WTC11 (cell line): ENCODE measurements at regions not wholly inside any gene's neighbourhood (a gene's known extent, or its start where the extent isn't known, plus 50 kb on each side); places are given as distances from the start of the nearest gene placed in this dataset.

ENCODE experiments used
- ATAC-seq: fragments of 200-7000 bp; cut with Tn5 transposase; 2 replicates; pipeline ENCODE4 v1.10.0; 2021; ENCODE audit warnings: mild to moderate bottlenecking, moderate library complexity
- CTCF ChIA-PET: fragments of 300-600 bp; sonication (Branson Sonifier 250); formaldehyde crosslinking; loops from one replicate; lab custom pipeline; 2021; ENCODE audit warnings: antibody characterized with exemption; lab: Charles Lee
- POLR2A ChIA-PET: fragments of 350-600 bp; sonication (Branson Sonifier 250); formaldehyde crosslinking; loops from one replicate; lab custom pipeline; 2021; ENCODE audit warnings: antibody characterized with exemption; lab: Charles Lee
- DNase-seq: peaks from one replicate; pipeline ENCODE4 v3.0.0; 2021; ENCODE audit warnings: low spot score
- H3K27ac Mint-ChIP-seq: 2 replicates; pipeline ENCODE4 v1.8.0; 2021; ENCODE audit warnings: mixed read lengths
- H3K27me3 Mint-ChIP-seq: 2 replicates; pipeline ENCODE4 v1.8.0; 2021; ENCODE audit warnings: low read depth, mild to moderate bottlenecking, moderate library complexity, mixed read lengths
- H3K36me3 Mint-ChIP-seq: 2 replicates; pipeline ENCODE4 v1.8.0; 2021; ENCODE audit warnings: mixed read lengths
- H3K4me1 Mint-ChIP-seq: 2 replicates; pipeline ENCODE4 v1.8.0; 2022; ENCODE audit warnings: mixed read lengths
- H3K4me3 Mint-ChIP-seq: 2 replicates; pipeline ENCODE4 v1.8.0; 2021; ENCODE audit warnings: mild to moderate bottlenecking, moderate library complexity, mixed read lengths
- H3K9me3 Mint-ChIP-seq: 2 replicates; pipeline ENCODE4 v1.8.0; 2021; ENCODE audit warnings: mixed read lengths
- E2F5 ChIP-seq: sonication (generic); formaldehyde crosslinking; IDR thresholded peaks from 2 replicates; pipeline ENCODE4 v1.8.1; 2022; ENCODE audit warnings: mild to moderate bottlenecking, moderate library complexity, missing genetic modification reagents
- ELF4 ChIP-seq: sonication (generic); formaldehyde crosslinking; IDR thresholded peaks from 2 replicates; pipeline ENCODE4 v1.8.1; 2022; ENCODE audit warnings: low read depth, mild to moderate bottlenecking, moderate library complexity, missing genetic modification reagents
- ETV6 ChIP-seq: sonication (generic); formaldehyde crosslinking; IDR thresholded peaks from 2 replicates; pipeline ENCODE4 v1.8.1; 2022; ENCODE audit warnings: mild to moderate bottlenecking, missing genetic modification reagents
- GABPB1 ChIP-seq: sonication (generic); formaldehyde crosslinking; IDR thresholded peaks from 2 replicates; pipeline ENCODE4 v1.8.1; 2023; ENCODE audit warnings: mild to moderate bottlenecking, missing genetic modification reagents
- GRHL2 ChIP-seq: fragments of 250-450 bp; sonication (Bioruptor Pico); IDR thresholded peaks from 2 replicates; pipeline ENCODE4 v1.8.0; 2022; ENCODE audit warnings: mild to moderate bottlenecking, moderate library complexity; ENCODE audit not compliant: insufficient replicate concordance, severe bottlenecking
- JAZF1 ChIP-seq: fragments of 250-450 bp; sonication (Bioruptor Pico); IDR thresholded peaks from 2 replicates; pipeline ENCODE4 v1.9.0; 2021; ENCODE audit warnings: moderate library complexity, mild to moderate bottlenecking, inconsistent platforms
- MLX ChIP-seq: sonication (generic); formaldehyde crosslinking; IDR thresholded peaks from 2 replicates; pipeline ENCODE4 v1.8.1; 2023; ENCODE audit warnings: mild to moderate bottlenecking, missing genetic modification reagents, moderate library complexity
- NFE2L1 ChIP-seq: sonication (generic); formaldehyde crosslinking; IDR thresholded peaks from 2 replicates; pipeline ENCODE4 v1.8.1; 2023; ENCODE audit warnings: missing genetic modification reagents
- PRDM15 ChIP-seq: sonication (generic); formaldehyde crosslinking; IDR thresholded peaks from 2 replicates; pipeline ENCODE4 v1.8.0; 2022; ENCODE audit warnings: missing genetic modification reagents
- RELA ChIP-seq: sonication (generic); formaldehyde crosslinking; IDR thresholded peaks from 2 replicates; pipeline ENCODE4 v1.8.1; 2022; ENCODE audit warnings: missing genetic modification reagents, mild to moderate bottlenecking, borderline replicate concordance
- RORB ChIP-seq: fragments of 250-450 bp; sonication (Bioruptor Pico); IDR thresholded peaks from 2 replicates; pipeline ENCODE4 v1.9.0; 2021; ENCODE audit warnings: mild to moderate bottlenecking
- STAT6 ChIP-seq: sonication (generic); formaldehyde crosslinking; conservative IDR thresholded peaks from 2 replicates; pipeline ENCODE4 v1.8.1; 2023; ENCODE audit warnings: mild to moderate bottlenecking, low read depth, missing genetic modification reagents, moderate library complexity
- TCF7 ChIP-seq: sonication (generic); formaldehyde crosslinking; IDR thresholded peaks from 2 replicates; pipeline ENCODE4 v1.8.0; 2022; ENCODE audit warnings: mild to moderate bottlenecking, low read depth, missing genetic modification reagents, moderate library complexity
- TP53 ChIP-seq: sonication (generic); formaldehyde crosslinking; IDR thresholded peaks from 2 replicates; pipeline ENCODE4 v1.8.1; 2023; ENCODE audit warnings: mild to moderate bottlenecking, missing genetic modification reagents
- ZMAT4 ChIP-seq: fragments of 250-450 bp; sonication (Bioruptor Pico); IDR thresholded peaks from 2 replicates; pipeline ENCODE4 v1.9.0; 2021; ENCODE audit warnings: mild to moderate bottlenecking
- ZNF138 ChIP-seq: sonication (generic); formaldehyde crosslinking; conservative IDR thresholded peaks from 2 replicates; pipeline ENCODE4 v1.8.1; 2022; ENCODE audit warnings: mild to moderate bottlenecking, moderate library complexity, missing genetic modification reagents
- ZNF219 ChIP-seq: sonication (generic); formaldehyde crosslinking; IDR thresholded peaks from 2 replicates; pipeline ENCODE4 v1.8.0; 2023; ENCODE audit warnings: missing genetic modification reagents, mild to moderate bottlenecking, borderline replicate concordance
- ZNF396 ChIP-seq: fragments of 250-450 bp; sonication (Bioruptor Pico); IDR thresholded peaks from 2 replicates; pipeline ENCODE4 v1.8.0; 2021; ENCODE audit warnings: mild to moderate bottlenecking, moderate library complexity, borderline replicate concordance
- ZNF512 ChIP-seq: sonication (generic); formaldehyde crosslinking; IDR thresholded peaks from 2 replicates; pipeline ENCODE4 v1.8.1; 2022; ENCODE audit warnings: missing genetic modification reagents, borderline replicate concordance
- ZNF532 ChIP-seq: fragments of 250-450 bp; sonication (Bioruptor Pico); IDR thresholded peaks from 2 replicates; pipeline ENCODE4 v1.9.0; 2021; ENCODE audit warnings: mild to moderate bottlenecking, borderline replicate concordance

GRCh38 chr14:41355866-41356265 lies 250.8 kb upstream of the LRFN5 start:
- ChIA-PET CTCF (no interaction called here), POLR2A (no interaction called here)
- no peak for DNase-seq

GRCh38 chr14:41350476-41350875 lies 256.2 kb upstream of the LRFN5 start:
- Mint-ChIP-seq H3K27ac (no peak overlapping the region), H3K27me3 (no peaks in the 10 kb centered on the region), H3K4me3 (no peak overlapping the region), H3K36me3 (no peaks in the 10 kb centered on the region), H3K9me3 (no peaks in the 10 kb centered on the region), H3K4me1 (no peaks in the 10 kb centered on the region)
- ATAC-seq = no peak
- ChIA-PET POLR2A (no interaction called here), CTCF (no interaction called here)
- no peak for DNase-seq
- no peak for TF ChIP-seq ZNF396 (CRISPR knock-in tag)
- TF ChIP-seq ZNF512 = no peak
- TF ChIP-seq ZNF532 (CRISPR knock-in tag) = no peak
- no peak for TF ChIP-seq GABPB1 (CRISPR knock-in tag)
- TF ChIP-seq STAT6 = no peak
- no peak for TF ChIP-seq RELA (CRISPR knock-in tag)
- no peak for TF ChIP-seq E2F5 (CRISPR knock-in tag)
- no peak for TF ChIP-seq TCF7 (CRISPR knock-in tag)

More at GRCh38 chr14:41355866-41356265, 250.8 kb upstream of the LRFN5 start:
- H3K4me3 Mint-ChIP-seq = no peak overlapping the region
- no peaks in the 10 kb centered on the region for H3K27me3 Mint-ChIP-seq
- no peaks in the 10 kb centered on the region for H3K4me1 Mint-ChIP-seq
- no peak overlapping the region for H3K27ac Mint-ChIP-seq
- H3K9me3 Mint-ChIP-seq = peaks cover 4% of the 10 kb centered on the region; the same call in 1 of the 2 replicates
- ATAC-seq = no peak
- no peak for TF ChIP-seq TP53 (CRISPR knock-in tag)
- TF ChIP-seq ELF4 (CRISPR knock-in tag) = no peak
- no peak for TF ChIP-seq GRHL2 (CRISPR knock-in tag)
- TF ChIP-seq ETV6 (CRISPR knock-in tag) = no peak
- TF ChIP-seq ZNF219 (CRISPR knock-in tag) = no peak
- no peak for TF ChIP-seq NFE2L1 (CRISPR knock-in tag)
- TF ChIP-seq MLX (CRISPR knock-in tag) = no peak
- no peak for TF ChIP-seq RORB (CRISPR knock-in tag)
- no peak for TF ChIP-seq ZNF138
- TF ChIP-seq JAZF1 (CRISPR knock-in tag) = no peak
- no peak for TF ChIP-seq PRDM15 (CRISPR knock-in tag)
- TF ChIP-seq ZMAT4 (CRISPR knock-in tag) = no peak
- no peaks in the 10 kb centered on the region for H3K36me3 Mint-ChIP-seq
